ENCODE measurements at regions not wholly inside any gene's neighbourhood (a gene's known extent, or its start where the extent isn't known, plus 50 kb on each side); places are given as distances from the start of the nearest gene placed in this dataset.
A peak's percentile ranks its signal among the peaks of the same experiment; 100 is the strongest.
"Not testable (repeated sequence)": the region's sequence is repeated elsewhere in the genome, so short reads cannot be mapped to it uniquely, and the experiment has no call there.

- no peak for DNase-seq
Measured at GRCh38 chr6:1445650-1446330, 56.4 kb downstream of the FOXF2 start.

GRCh38 chr6:1449896-1450295 lies 60.5 kb downstream of the FOXF2 start:
- DNase-seq = no peak

GRCh38 chr6:1453024-1453423 lies 63.6 kb downstream of the FOXF2 start:
- no peak for DNase-seq

GRCh38 chr6:1456816-1457215 lies 67.4 kb downstream of the FOXF2 start:
- not testable (repeated sequence) for DNase-seq

- no peak for DNase-seq
Measured at GRCh38 chr6:1461207-1461606, 71.8 kb downstream of the FOXF2 start.

GRCh38 chr6:1461736-1462135 lies 72.4 kb downstream of the FOXF2 start:
- DNase-seq = no peak

- DNase-seq = no peak
Measured at GRCh38 chr6:1463275-1463674, 73.9 kb downstream of the FOXF2 start.

- no peak for DNase-seq
Measured at GRCh38 chr6:1463751-1464426, 74.5 kb downstream of the FOXF2 start.

GRCh38 chr6:1464781-1465370 lies 75.5 kb downstream of the FOXF2 start:
- no peak for DNase-seq

GRCh38 chr6:1468126-1468525 lies 78.8 kb downstream of the FOXF2 start:
- DNase-seq = no peak

- no peak for DNase-seq
Measured at GRCh38 chr6:1470040-1470439, 80.7 kb downstream of the FOXF2 start.

GRCh38 chr6:1472643-1473042 lies 83.3 kb downstream of the FOXF2 start:
- DNase-seq = no peak

GRCh38 chr6:1473166-1473565 lies 83.8 kb downstream of the FOXF2 start:
- no peak for DNase-seq

GRCh38 chr6:1473598-1473997 lies 84.2 kb downstream of the FOXF2 start:
- DNase-seq = no peak

GRCh38 chr6:1474205-1474604 lies 84.8 kb downstream of the FOXF2 start:
- no peak for DNase-seq

- DNase-seq = no peak
Measured at GRCh38 chr6:1475174-1475573, 85.8 kb downstream of the FOXF2 start.

GRCh38 chr6:1477432-1478090 lies 88.2 kb downstream of the FOXF2 start:
- DNase-seq = no peak

- peak in 1 of 5 experiments; percentile 6 for DNase-seq
Measured at GRCh38 chr6:1478163-1478826, 88.9 kb downstream of the FOXF2 start.

GRCh38 chr6:1479095-1479494 lies 89.7 kb downstream of the FOXF2 start:
- no peak for DNase-seq

GRCh38 chr6:1479601-1480221 lies 90.3 kb downstream of the FOXF2 start:
- no peak for DNase-seq

- DNase-seq = no peak
Measured at GRCh38 chr6:1481286-1481685, 91.9 kb downstream of the FOXF2 start.

GRCh38 chr6:1482381-1483166 lies 93.2 kb downstream of the FOXF2 start:
- DNase-seq = no peak

All from T-helper 2 cell (primary cell).